GM18870 (cell line): ENCODE measurements at regions not wholly inside any gene's neighbourhood (a gene's known extent, or its start where the extent isn't known, plus 50 kb on each side); places are given as distances from the start of the nearest gene placed in this dataset.
"Not testable (repeated sequence)": the region's sequence is repeated elsewhere in the genome, so short reads cannot be mapped to it uniquely, and the experiment has no call there.

Source experiments
- ATAC-seq: cut with Tn5 transposase; IDR thresholded peaks from one replicate; pipeline ENCODE4 v1.9.1; 2021; ENCODE audit warnings: moderate library complexity; ENCODE audit not compliant: unreplicated experiment

- ATAC-seq: not testable (repeated sequence)
Observed at GRCh38 chr1:120282744-120283464, 106.6 kb upstream of the SEC22B start.

GRCh38 chr1:120278259-120278610, 101.9 kb upstream of the SEC22B start:
- ATAC-seq: not testable (repeated sequence)

GRCh38 chr1:120277428-120278258, 101.3 kb upstream of the SEC22B start:
- ATAC-seq: not testable (repeated sequence)

GRCh38 chr1:120276710-120277109, 100.4 kb upstream of the SEC22B start:
- ATAC-seq: not testable (repeated sequence)

GRCh38 chr1:120274438-120274837, 98.1 kb upstream of the SEC22B start:
- not testable (repeated sequence) for ATAC-seq

- ATAC-seq: not testable (repeated sequence)
Observed at GRCh38 chr1:120273363-120273762, 97.0 kb upstream of the SEC22B start.

- ATAC-seq: not testable (repeated sequence)
Observed at GRCh38 chr1:120272242-120272641, 95.9 kb upstream of the SEC22B start.

- ATAC-seq: not testable (repeated sequence)
Observed at GRCh38 chr1:120271561-120272221, 95.4 kb upstream of the SEC22B start.

GRCh38 chr1:120267894-120268551, 91.7 kb upstream of the SEC22B start:
- not testable (repeated sequence) for ATAC-seq

GRCh38 chr1:120264564-120264963, 88.2 kb upstream of the SEC22B start:
- ATAC-seq: not testable (repeated sequence)

GRCh38 chr1:120262791-120263751, 86.8 kb upstream of the SEC22B start:
- not testable (repeated sequence) for ATAC-seq

GRCh38 chr1:120257778-120258105, 81.4 kb upstream of the SEC22B start:
- ATAC-seq: not testable (repeated sequence)

GRCh38 chr1:120257064-120257777, 80.9 kb upstream of the SEC22B start:
- ATAC-seq: not testable (repeated sequence)

- ATAC-seq: not testable (repeated sequence)
Observed at GRCh38 chr1:120250756-120251155, 74.4 kb upstream of the SEC22B start.

- not testable (repeated sequence) for ATAC-seq
Observed at GRCh38 chr1:120248726-120249427, 72.6 kb upstream of the SEC22B start.

- ATAC-seq: not testable (repeated sequence)
Observed at GRCh38 chr1:120248203-120248602, 71.9 kb upstream of the SEC22B start.

- ATAC-seq: not testable (repeated sequence)
Observed at GRCh38 chr1:120243867-120244266, 67.5 kb upstream of the SEC22B start.

- ATAC-seq: not testable (repeated sequence)
Observed at GRCh38 chr1:120242582-120242981, 66.3 kb upstream of the SEC22B start.

GRCh38 chr1:120241868-120242267, 65.5 kb upstream of the SEC22B start:
- not testable (repeated sequence) for ATAC-seq
